ENCODE measurements at regions not wholly inside any gene's neighbourhood (a gene's known extent, or its start where the extent isn't known, plus 50 kb on each side); places are given as distances from the start of the nearest gene placed in this dataset.

DNA sequence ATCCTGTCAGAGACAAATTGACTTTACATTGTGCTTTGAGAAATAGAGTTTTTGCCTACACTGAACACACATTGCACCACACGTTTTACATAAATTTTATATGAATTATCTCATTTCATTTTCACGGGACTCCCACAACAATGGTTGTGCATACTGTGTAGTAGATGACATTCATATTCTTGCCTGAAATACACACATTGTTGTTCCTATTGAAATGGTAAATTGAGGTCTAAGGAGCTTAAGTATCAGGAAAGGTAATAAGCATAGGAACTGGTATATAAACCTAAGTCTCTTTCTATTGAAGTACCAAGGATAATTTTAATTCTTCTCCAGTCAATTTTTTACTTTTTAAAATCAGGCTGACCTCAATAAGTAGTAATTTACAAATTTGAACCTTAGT, 473.7 kb upstream of the DEPDC1 start:
- Mint-ChIP-seq H3K9me3 (peaks cover 18% of the 10 kb centered on the region), H3K27me3 (ENCODE audit: insufficient read depth) (no peaks in the 10 kb centered on the region), H3K4me1 (ENCODE audit: low read depth) (no peaks in the 10 kb centered on the region), H3K4me3 (no peak overlapping the region), H3K36me3 (ENCODE audit: low read depth) (no peaks in the 10 kb centered on the region), H3K27ac (no peak overlapping the region)
- TF ChIP-seq, protein P1, sequence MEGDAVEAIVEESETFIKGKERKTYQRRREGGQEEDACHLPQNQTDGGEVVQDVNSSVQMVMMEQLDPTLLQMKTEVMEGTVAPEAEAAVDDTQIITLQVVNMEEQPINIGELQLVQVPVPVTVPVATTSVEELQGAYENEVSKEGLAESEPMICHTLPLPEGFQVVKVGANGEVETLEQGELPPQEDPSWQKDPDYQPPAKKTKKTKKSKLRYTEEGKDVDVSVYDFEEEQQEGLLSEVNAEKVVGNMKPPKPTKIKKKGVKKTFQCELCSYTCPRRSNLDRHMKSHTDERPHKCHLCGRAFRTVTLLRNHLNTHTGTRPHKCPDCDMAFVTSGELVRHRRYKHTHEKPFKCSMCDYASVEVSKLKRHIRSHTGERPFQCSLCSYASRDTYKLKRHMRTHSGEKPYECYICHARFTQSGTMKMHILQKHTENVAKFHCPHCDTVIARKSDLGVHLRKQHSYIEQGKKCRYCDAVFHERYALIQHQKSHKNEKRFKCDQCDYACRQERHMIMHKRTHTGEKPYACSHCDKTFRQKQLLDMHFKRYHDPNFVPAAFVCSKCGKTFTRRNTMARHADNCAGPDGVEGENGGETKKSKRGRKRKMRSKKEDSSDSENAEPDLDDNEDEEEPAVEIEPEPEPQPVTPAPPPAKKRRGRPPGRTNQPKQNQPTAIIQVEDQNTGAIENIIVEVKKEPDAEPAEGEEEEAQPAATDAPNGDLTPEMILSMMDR (IDR thresholded peaks at IDR 0.05) = no peak
- no peak for DNase-seq

GRCh38 chr1:68973459-68974244, 476.8 kb upstream of the DEPDC1 start:
- Mint-ChIP-seq H3K9me3 (peaks cover 9% of the 10 kb centered on the region), H3K4me3 (no peak overlapping the region), H3K36me3 (ENCODE audit: low read depth) (no peaks in the 10 kb centered on the region), H3K27me3 (ENCODE audit: insufficient read depth) (no peaks in the 10 kb centered on the region), H3K4me1 (ENCODE audit: low read depth) (no peaks in the 10 kb centered on the region), H3K27ac (no peak overlapping the region)
- TF ChIP-seq, protein P1 (IDR thresholded peaks at IDR 0.05) = no peak
- DNase-seq = no peak

- no peaks in the 10 kb centered on the region for H3K27me3 Mint-ChIP-seq (ENCODE audit: insufficient read depth)
- TF ChIP-seq, protein P1 (IDR thresholded peaks at IDR 0.05) = no peak
- no peak for DNase-seq
- no peak overlapping the region for H3K27ac Mint-ChIP-seq
- no peaks in the 10 kb centered on the region for H3K36me3 Mint-ChIP-seq (ENCODE audit: low read depth)
- no peak overlapping the region for H3K4me3 Mint-ChIP-seq
- peaks cover 4% of the 10 kb centered on the region for H3K9me3 Mint-ChIP-seq
- no peaks in the 10 kb centered on the region for H3K4me1 Mint-ChIP-seq (ENCODE audit: low read depth)
Observed at GRCh38 chr1:68974447-68974846, 477.6 kb upstream of the DEPDC1 start.

DNA sequence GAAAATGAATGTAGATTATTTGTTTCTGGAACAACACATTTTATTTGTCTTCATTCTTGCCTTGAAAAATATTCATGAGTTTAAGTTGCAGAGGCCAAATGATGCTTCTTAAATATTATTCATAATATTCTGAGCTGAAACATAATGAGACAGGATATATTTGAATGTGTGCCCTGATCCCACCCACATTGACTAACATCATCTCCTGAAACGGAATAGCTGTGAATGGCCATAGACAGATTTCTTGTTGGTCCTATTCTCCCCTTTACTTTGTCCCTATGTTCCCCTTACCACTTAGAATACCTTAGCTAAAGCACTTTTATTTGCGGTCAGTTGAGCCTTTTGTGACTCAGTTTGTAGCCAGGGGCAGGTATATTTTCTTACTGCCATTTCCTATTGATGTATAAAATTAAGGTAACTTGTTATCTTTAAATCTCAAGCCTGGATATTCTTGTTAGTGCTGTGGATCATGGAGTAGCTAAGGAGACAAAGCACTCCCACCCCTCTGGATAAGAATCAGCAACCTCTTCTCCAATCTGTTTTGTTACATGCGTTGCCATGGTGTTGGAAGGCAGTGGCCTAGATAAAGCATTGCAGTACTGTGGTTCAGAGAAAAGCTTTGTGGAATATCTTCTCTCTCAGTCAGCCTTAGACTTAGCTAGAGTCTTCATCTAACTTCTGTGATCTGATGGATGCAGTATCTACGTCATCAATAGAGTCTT, 478.5 kb upstream of the DEPDC1 start:
- Mint-ChIP-seq H3K27me3 (ENCODE audit: insufficient read depth) (no peaks in the 10 kb centered on the region), H3K4me3 (no peak overlapping the region), H3K36me3 (ENCODE audit: low read depth) (no peaks in the 10 kb centered on the region), H3K4me1 (ENCODE audit: low read depth) (no peaks in the 10 kb centered on the region), H3K27ac (no peak overlapping the region), H3K9me3 (peaks cover 6% of the 10 kb centered on the region)
- TF ChIP-seq, protein P1 (IDR thresholded peaks at IDR 0.05) = no peak
- DNase-seq = no peak

DNA sequence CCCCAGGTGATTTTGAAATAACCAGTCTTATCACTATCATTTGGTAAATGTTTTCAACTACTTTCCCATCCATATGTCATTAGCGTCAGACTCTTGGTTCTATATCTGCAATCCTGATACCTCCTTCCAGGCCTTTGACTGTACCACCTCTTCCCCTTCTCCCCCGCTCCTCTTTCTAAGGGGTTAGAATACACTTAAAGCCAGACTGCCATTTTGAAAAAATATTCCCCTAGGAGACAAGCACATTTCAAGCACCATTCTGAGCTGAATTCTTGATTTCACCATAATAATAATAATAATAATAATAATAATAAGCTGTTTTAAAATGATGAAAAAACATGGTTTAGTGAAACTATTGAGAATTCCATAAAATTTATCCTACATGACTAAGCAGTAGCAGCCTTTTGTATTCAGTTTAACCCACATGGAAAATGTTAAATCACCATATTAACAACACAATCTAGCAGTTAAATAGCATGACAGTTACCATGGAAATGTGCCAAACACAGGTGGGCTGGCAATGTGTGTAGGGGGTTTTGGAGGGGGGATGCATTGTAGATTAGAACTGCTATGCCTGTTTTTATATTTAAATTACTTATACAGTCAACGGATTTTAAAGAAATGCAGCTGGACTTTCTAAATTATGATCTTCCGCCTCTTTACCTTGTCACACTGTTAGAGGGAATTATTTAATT, 480.2 kb upstream of the DEPDC1 start:
- DNase-seq = no peak
- TF ChIP-seq, protein P1 (IDR thresholded peaks at IDR 0.05) = no peak
- Mint-ChIP-seq H3K27ac (no peak overlapping the region), H3K27me3 (ENCODE audit: insufficient read depth) (no peaks in the 10 kb centered on the region), H3K4me1 (ENCODE audit: low read depth) (no peaks in the 10 kb centered on the region), H3K4me3 (no peak overlapping the region), H3K9me3 (peaks cover 18% of the 10 kb centered on the region), H3K36me3 (ENCODE audit: low read depth) (no peaks in the 10 kb centered on the region)
